ENCODE measurements at regions not wholly inside any gene's neighbourhood (a gene's known extent, or its start where the extent isn't known, plus 50 kb on each side); places are given as distances from the start of the nearest gene placed in this dataset.

DNA sequence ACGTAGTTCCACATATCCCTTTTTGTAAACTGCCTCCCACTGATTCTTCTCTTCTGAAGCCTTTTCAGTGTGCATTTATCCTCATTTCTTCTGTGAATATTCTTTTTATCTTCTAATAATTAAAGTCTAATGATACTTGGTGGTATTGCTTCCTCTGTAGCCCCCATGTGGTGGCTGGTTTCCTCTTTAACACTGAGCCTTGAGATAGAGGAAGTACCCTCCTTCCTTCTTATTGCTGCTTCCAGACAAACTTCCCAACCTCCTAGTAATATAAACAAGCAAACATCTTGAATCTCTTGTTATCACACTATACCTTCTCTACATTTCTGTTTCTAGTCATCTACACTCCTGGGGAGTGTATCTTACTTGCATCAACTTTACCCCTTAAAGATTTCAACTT, 310.5 kb upstream of the GIMD1 start:
- no peaks in the 10 kb centered on the region for H3K36me3 ChIP-seq (ENCODE audit: control insufficient read depth in 4 of 4, insufficient read depth in 4 of 4, low read length in 4 of 4)
- 55 to 69% methylated on average over 1 of the region's 1 CpG for WGBS, 2 donors
- no peak overlapping the region for H3K4me3 ChIP-seq
- H3K9ac ChIP-seq (ENCODE audit: insufficient read depth in 1 of 2, low read length in 2 of 2): no peak overlapping the region
- H3K27me3 ChIP-seq (ENCODE audit: control insufficient read depth in 3 of 3, insufficient read depth in 3 of 3, low read length in 2 of 3): no peaks in the 10 kb centered on the region
- ATAC-seq (ENCODE audit: insufficient read depth, low FRiP score): no peak
- no peak overlapping the region for H3K27ac ChIP-seq (ENCODE audit: low read depth in 1 of 2, low read length in 1 of 2)
- TF ChIP-seq, protein P1, sequence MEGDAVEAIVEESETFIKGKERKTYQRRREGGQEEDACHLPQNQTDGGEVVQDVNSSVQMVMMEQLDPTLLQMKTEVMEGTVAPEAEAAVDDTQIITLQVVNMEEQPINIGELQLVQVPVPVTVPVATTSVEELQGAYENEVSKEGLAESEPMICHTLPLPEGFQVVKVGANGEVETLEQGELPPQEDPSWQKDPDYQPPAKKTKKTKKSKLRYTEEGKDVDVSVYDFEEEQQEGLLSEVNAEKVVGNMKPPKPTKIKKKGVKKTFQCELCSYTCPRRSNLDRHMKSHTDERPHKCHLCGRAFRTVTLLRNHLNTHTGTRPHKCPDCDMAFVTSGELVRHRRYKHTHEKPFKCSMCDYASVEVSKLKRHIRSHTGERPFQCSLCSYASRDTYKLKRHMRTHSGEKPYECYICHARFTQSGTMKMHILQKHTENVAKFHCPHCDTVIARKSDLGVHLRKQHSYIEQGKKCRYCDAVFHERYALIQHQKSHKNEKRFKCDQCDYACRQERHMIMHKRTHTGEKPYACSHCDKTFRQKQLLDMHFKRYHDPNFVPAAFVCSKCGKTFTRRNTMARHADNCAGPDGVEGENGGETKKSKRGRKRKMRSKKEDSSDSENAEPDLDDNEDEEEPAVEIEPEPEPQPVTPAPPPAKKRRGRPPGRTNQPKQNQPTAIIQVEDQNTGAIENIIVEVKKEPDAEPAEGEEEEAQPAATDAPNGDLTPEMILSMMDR (IDR thresholded peaks at IDR 0.05; ENCODE audit: control extremely low read depth, extremely low read depth): no peak
- H3K4me1 ChIP-seq (ENCODE audit: control insufficient read depth in 5 of 5, insufficient read depth in 5 of 5, low read length in 5 of 5): no peaks in the 10 kb centered on the region
- peaks cover 0 to 4% (median 0%) of the 10 kb centered on the region in 4 donors for H3K9me3 ChIP-seq (ENCODE audit: control insufficient read depth in 4 of 4, insufficient read depth in 3 of 4, low read length in 3 of 4)
- no peak for DNase-seq

- Histone ChIP-seq H3K9me3 (ENCODE audit: control insufficient read depth in 4 of 4, insufficient read depth in 3 of 4, low read length in 3 of 4) (peaks cover 0 to 4% (median 0%) of the 10 kb centered on the region in 4 donors), H3K27ac (ENCODE audit: low read depth in 1 of 2, low read length in 1 of 2) (no peak overlapping the region), H3K9ac (ENCODE audit: insufficient read depth in 1 of 2, low read length in 2 of 2) (no peak overlapping the region), H3K4me1 (ENCODE audit: control insufficient read depth in 5 of 5, insufficient read depth in 5 of 5, low read length in 5 of 5) (no peaks in the 10 kb centered on the region), H3K4me3 (no peak overlapping the region), H3K27me3 (ENCODE audit: control insufficient read depth in 3 of 3, insufficient read depth in 3 of 3, low read length in 2 of 3) (no peaks in the 10 kb centered on the region), H3K36me3 (ENCODE audit: control insufficient read depth in 4 of 4, insufficient read depth in 4 of 4, low read length in 4 of 4) (no peaks in the 10 kb centered on the region)
- DNase-seq (no peak), ATAC-seq (ENCODE audit: insufficient read depth, low FRiP score) (no peak)
- TF ChIP-seq, protein P1 (IDR thresholded peaks at IDR 0.05; ENCODE audit: control extremely low read depth, extremely low read depth): no peak
These were observed 308.6 kb upstream of the GIMD1 start for GRCh38 chr4:106677213-106677612.

- 40 to 54% methylated on average over 3 of the region's 3 CpGs for WGBS, 2 donors
- Histone ChIP-seq H3K27ac (ENCODE audit: low read depth in 1 of 2, low read length in 1 of 2) (no peak overlapping the region), H3K4me3 (no peak overlapping the region), H3K4me1 (ENCODE audit: control insufficient read depth in 5 of 5, insufficient read depth in 5 of 5, low read length in 5 of 5) (no peaks in the 10 kb centered on the region), H3K36me3 (ENCODE audit: control insufficient read depth in 4 of 4, insufficient read depth in 4 of 4, low read length in 4 of 4) (no peaks in the 10 kb centered on the region), H3K9ac (ENCODE audit: insufficient read depth in 1 of 2, low read length in 2 of 2) (no peak overlapping the region), H3K9me3 (ENCODE audit: control insufficient read depth in 4 of 4, insufficient read depth in 3 of 4, low read length in 3 of 4) (peaks cover 0 to 2% (median 0%) of the 10 kb centered on the region in 4 donors), H3K27me3 (ENCODE audit: control insufficient read depth in 3 of 3, insufficient read depth in 3 of 3, low read length in 2 of 3) (no peaks in the 10 kb centered on the region)
- ATAC-seq (ENCODE audit: insufficient read depth, low FRiP score) (no peak), DNase-seq (no peak)
- TF ChIP-seq, protein P1 (IDR thresholded peaks at IDR 0.05; ENCODE audit: control extremely low read depth, extremely low read depth): no peak
These were observed 307.8 kb upstream of the GIMD1 start for GRCh38 chr4:106676173-106676921.

- 46 to 58% methylated on average over 1 of the region's 1 CpG for WGBS, 2 donors
- H3K4me3 ChIP-seq: no peak overlapping the region
- DNase-seq (no peak), ATAC-seq (ENCODE audit: insufficient read depth, low FRiP score) (no peak)
- TF ChIP-seq, protein P1 (IDR thresholded peaks at IDR 0.05; ENCODE audit: control extremely low read depth, extremely low read depth): no peak
- no peaks in the 10 kb centered on the region for H3K36me3 ChIP-seq (ENCODE audit: control insufficient read depth in 4 of 4, insufficient read depth in 4 of 4, low read length in 4 of 4)
- no peaks in the 10 kb centered on the region for H3K4me1 ChIP-seq (ENCODE audit: control insufficient read depth in 5 of 5, insufficient read depth in 5 of 5, low read length in 5 of 5)
- no peaks in the 10 kb centered on the region for H3K9me3 ChIP-seq (ENCODE audit: control insufficient read depth in 4 of 4, insufficient read depth in 3 of 4, low read length in 3 of 4)
- H3K27ac ChIP-seq (ENCODE audit: low read depth in 1 of 2, low read length in 1 of 2): no peak overlapping the region
- no peak overlapping the region for H3K9ac ChIP-seq (ENCODE audit: insufficient read depth in 1 of 2, low read length in 2 of 2)
- no peaks in the 10 kb centered on the region for H3K27me3 ChIP-seq (ENCODE audit: control insufficient read depth in 3 of 3, insufficient read depth in 3 of 3, low read length in 2 of 3)
These were observed 303.1 kb upstream of the GIMD1 start for GRCh38 chr4:106671716-106672115.

Measured in lung (tissue), 11 donors.